NCI-H1694 (cell line): ENCODE measurements at regions not wholly inside any gene's neighbourhood (a gene's known extent, or its start where the extent isn't known, plus 50 kb on each side); places are given as distances from the start of the nearest gene placed in this dataset.
"Not testable (repeated sequence)": the region's sequence is repeated elsewhere in the genome, so short reads cannot be mapped to it uniquely, and the experiment has no call there.

Experiments
- DNase-seq: peaks from one replicate; lab custom pipeline; 2025; lab: John Stamatoyannopoulos, UW

GRCh38 chr2:220781622-220782241, 790.4 kb downstream of the EPHA4 start:
- no peak for DNase-seq

- no peak for DNase-seq
Observed at GRCh38 chr2:220782609-220783113, 789.4 kb downstream of the EPHA4 start.

GRCh38 chr2:220783671-220784070, 788.4 kb downstream of the EPHA4 start:
- DNase-seq: no peak

DNA sequence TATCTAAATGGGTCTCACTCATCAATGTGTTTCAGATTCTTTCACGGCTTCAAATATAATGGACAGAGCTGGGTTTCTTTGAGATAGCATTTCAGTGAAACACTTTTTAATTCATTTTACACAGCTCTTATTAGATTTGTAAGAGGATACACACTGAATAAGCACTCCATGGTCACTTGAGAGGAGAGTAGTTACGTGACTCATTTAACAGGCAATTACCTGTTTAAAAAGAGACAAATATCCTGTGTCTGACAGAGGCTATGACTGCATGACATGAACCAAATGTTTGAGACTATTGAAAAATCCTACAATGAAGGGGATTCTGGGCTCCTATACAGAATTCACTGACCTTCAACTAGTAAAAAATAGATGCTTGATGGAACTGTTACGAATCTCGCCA, 786.9 kb downstream of the EPHA4 start:
- no peak for DNase-seq

DNA sequence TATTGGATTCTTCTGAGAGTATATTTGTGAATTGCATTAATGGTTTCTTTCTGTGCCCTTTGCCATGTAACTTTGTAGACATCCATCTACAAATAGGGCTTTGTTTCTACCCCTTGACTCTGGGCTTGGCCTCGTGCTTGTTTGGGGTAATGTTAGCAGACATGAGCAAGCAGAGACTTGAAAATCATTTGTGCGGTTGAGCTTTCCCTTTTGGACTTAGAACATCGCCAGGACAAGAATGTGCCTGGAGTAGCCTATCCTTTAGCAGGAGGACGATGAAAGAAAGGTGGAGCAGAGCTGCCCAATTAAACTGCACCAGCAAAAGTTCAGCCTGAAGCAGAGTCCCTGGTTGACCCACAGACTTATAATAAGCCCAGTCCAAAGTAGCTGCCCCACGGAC, 785.9 kb downstream of the EPHA4 start:
- no peak for DNase-seq

DNA sequence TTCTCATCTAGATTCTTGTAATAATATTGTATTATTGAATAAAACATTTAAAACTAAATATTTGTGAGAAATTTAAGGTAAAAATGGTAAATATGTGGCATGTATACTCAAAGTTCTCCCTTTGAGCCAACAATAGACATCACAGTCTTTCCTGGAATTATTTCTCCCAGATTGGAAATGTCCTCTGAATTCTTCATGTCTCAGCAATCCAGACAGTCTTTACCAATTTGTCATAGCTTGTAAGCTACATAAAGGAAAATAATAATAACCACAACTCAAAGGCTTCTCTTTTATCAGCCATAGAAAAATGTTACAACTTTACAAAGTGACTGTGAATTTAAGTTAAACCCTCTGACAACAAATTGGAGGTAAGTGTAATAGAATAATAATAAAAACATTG, 784.9 kb downstream of the EPHA4 start:
- DNase-seq: no peak

DNA sequence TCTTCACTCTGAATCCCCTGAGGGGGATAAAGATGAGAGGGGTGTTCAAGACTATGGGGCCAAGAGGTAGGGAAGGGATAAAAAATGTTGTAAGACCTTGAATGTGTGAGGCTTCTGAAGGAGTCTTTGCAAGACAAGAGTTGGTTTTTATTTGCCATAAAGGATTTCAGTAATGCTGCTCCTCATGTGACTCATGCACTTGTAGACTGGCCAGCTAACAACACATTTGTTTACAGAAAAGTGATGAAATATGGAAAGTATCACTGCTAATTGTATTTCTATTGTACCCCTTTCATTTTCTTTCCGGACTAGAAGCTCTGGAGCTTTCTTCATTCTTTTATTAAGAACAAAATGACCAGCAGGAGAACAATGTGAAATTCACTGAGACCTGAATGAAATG, 782.1 kb downstream of the EPHA4 start:
- DNase-seq: no peak

GRCh38 chr2:220795705-220796104, 776.4 kb downstream of the EPHA4 start:
- DNase-seq: no peak

DNA sequence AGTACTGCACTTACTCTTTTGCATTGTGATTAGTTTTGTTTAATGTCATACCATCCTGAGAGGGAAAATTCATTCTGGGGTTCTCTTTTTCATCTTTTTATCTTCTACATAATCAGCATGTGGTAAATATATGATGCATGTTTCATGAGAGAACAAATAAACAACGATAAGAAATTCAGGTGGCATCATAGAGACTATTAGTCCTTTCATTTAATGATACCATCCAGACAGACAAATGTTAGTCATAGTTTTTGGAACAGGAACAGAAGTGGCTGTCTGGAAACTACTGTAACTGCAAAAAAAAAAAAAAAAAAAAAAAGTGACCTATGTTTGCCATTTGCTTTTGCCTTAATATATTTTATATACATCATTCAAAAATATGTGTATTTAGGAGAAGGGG, 761.0 kb downstream of the EPHA4 start:
- DNase-seq: no peak

DNA sequence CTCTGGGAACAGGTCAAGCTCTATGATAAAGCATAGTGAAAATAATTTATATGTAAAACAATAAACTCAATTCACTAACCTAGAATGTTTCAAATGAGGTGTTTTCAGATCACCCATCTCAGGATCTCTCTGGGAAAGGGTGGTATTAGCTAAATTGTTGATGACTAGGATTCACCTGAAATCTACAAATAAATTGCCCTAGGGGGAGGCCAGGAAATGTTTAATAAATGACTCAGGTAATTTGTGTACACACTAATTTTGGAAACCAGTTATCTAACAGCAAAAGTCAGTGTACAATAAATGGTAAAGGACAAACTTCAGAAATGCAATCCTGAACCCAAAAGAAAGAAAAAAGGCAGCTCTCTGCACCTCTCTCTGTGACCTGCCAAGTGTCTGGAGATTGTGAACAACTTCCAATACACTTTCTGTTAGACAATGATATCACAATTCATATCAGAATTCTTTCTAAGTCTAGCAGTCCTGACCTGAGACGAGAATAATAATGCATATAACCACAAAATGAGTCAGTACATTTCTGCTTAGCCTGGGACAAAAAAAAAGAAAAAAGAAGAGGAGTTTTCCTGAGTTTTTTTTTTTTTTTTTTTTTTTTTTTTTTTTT, 760.0 kb downstream of the EPHA4 start:
- DNase-seq: no peak

GRCh38 chr2:220814441-220814840, 757.7 kb downstream of the EPHA4 start:
- no peak for DNase-seq

GRCh38 chr2:220815698-220816097, 756.4 kb downstream of the EPHA4 start:
- DNase-seq: no peak

DNA sequence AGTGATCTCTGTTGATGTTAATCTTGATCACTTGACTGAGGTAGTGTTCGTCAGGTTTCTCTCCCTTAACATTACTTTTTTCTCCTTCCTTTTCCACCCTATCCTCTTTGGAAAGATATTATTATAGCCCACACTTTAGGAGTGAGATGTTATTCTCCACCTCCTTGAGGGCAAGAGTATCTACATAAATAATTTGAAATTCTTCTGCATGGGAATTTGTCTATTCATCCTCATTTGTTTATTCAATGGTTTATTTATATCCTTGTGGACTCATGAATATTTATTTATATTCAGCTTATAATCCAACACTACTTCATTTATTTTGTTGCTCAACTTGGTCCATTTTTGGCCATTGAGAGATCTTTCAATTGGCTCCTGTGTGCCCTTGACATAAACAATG, 750.4 kb downstream of the EPHA4 start:
- no peak for DNase-seq

DNA sequence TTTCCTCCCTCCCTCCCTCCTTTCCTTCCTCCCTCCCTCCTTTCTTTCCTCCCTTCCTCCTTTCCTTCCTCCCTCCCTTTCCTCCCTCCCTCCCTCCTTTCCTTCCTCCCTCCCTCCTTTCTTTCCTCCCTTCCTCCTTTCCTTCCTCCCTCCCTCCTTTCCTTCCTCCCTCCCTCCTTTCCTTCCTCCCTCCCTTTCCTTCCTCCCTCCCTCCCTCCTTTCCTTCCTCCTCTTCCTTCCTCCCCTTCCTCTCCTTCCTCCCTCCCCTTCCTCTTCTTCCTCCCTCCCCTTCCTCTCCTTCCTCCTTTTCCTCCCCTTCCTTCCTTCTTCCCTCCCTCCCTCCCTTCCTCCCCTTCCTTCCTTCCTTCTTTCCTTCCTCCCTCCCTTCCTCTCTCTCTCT, 748.5 kb downstream of the EPHA4 start:
- DNase-seq: not testable (repeated sequence)

- peak; percentile 56 for DNase-seq
Observed at GRCh38 chr2:220833446-220833845, 738.7 kb downstream of the EPHA4 start.

- no peak for DNase-seq
Observed at GRCh38 chr2:220835583-220835982, 736.5 kb downstream of the EPHA4 start.

- no peak for DNase-seq
Observed at GRCh38 chr2:220837226-220837625, 734.9 kb downstream of the EPHA4 start.

DNA sequence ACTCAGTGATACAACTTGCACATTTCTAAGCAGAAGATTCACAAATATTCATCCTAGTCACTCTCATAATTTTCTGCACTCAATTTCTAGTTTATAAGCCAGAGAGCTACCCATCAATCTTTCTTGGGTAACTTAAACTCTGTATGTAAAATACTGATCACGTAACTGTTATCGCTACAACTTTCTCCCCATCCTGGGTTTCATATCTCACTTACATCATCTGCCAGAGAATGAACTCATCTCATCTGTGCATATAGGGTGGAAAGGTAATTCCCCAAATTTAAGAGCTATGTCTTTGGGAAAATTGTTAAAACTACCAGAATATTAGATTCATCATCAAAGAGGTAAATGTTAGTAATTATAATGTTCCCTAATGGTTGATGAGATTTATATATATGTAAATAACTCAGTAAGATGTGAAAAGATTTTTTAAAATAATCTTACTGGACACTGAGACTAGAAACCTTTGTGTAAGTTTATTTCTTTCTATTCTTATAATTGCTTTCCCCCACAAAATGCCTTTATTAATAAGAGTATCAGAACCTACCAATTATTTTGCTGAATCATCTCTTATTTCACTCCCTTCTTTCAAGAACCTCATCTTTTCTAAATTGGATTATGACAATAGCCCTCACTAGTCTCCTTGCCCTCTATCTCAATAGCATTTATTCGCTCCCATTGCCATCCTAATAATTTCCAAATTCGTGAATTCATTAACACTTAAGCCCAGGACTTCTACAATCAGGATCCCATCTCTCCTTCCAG, 729.0 kb downstream of the EPHA4 start:
- no peak for DNase-seq

DNA sequence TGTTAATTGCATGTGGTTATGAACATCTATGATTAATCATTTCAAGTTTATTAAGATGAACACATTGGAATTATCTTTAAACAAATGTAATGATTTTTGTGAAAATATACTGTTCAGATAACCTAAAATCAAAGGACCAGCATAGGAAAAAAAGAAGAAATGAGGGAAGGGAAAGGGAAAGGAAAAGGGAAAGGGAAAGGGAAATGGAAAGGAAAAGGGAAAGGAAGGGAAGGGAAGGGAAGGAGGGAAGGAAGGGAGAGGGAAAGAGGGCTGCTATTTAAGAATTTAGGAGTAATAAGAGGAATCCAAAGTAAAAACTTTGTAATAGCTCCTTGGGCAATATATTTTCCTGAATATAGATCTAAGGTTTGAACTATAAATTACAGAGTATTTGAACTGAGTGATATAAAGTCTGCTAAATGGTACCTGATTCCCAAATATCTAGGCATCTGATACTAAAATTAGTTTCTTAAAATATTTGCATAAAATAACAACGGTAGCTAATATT, 726.3 kb downstream of the EPHA4 start:
- no peak for DNase-seq

GRCh38 chr2:220847006-220847405, 725.1 kb downstream of the EPHA4 start:
- DNase-seq: no peak

GRCh38 chr2:220847589-220847988, 724.5 kb downstream of the EPHA4 start:
- no peak for DNase-seq

DNA sequence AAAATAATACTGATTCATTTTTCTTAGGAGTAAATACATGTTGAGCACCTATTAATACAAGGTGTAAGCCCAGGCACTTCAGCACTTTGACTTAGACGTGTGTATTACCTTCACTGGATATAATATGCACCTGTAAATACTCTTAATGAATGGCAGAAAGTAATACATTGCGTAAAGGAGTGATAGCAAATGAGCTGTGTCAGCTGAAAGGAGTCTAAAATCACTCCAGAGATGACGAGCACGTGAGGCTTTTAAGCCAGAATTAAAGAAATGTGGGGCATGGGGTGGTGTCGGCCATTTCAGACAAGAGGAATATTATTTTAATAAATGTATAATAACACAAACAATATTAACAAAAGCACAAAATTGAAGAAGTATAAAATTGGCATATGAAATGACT, 722.7 kb downstream of the EPHA4 start:
- DNase-seq: no peak

- DNase-seq: no peak
Observed at GRCh38 chr2:220850116-220850515, 722.0 kb downstream of the EPHA4 start.
